ENCODE measurements at regions not wholly inside any gene's neighbourhood (a gene's known extent, or its start where the extent isn't known, plus 50 kb on each side); places are given as distances from the start of the nearest gene placed in this dataset.

GRCh38 chr10:130360826-130361311 is 224.7 kb downstream of the GLRX3 start:
- no peaks in the 10 kb centered on the region for H4K20me1 ChIP-seq (ENCODE audit: insufficient read depth)
- no peaks in the 10 kb centered on the region for H3K36me3 ChIP-seq (ENCODE audit: insufficient read depth)
- no peak overlapping the region for H3K27ac ChIP-seq
- no peak overlapping the region for H3K4me3 ChIP-seq (IDR thresholded peaks at IDR 0.05; ENCODE audit: insufficient read depth, low read depth, low read length)
- no peak overlapping the region for H3K4me2 ChIP-seq
- TF ChIP-seq CTCF (conservative IDR thresholded peaks at IDR 0.05; ENCODE audit: low read depth, low read length): no peak
- H3K4me1 ChIP-seq (ENCODE audit: low read depth, poor library complexity, severe bottlenecking): no peaks in the 10 kb centered on the region
- H3K9ac ChIP-seq: no peak overlapping the region
- H3K79me2 ChIP-seq (ENCODE audit: insufficient read depth, low read depth): no peaks in the 10 kb centered on the region
- no peak overlapping the region for H2AFZ ChIP-seq (ENCODE audit: low read depth)
- no peaks in the 10 kb centered on the region for H3K27me3 ChIP-seq (ENCODE audit: insufficient read depth, low read depth)

GRCh38 chr10:130361351-130362105 is 225.3 kb downstream of the GLRX3 start:
- Histone ChIP-seq H3K4me1 (ENCODE audit: low read depth, poor library complexity, severe bottlenecking) (no peaks in the 10 kb centered on the region), H3K4me2 (no peak overlapping the region), H3K79me2 (ENCODE audit: insufficient read depth, low read depth) (no peaks in the 10 kb centered on the region), H3K36me3 (ENCODE audit: insufficient read depth) (no peaks in the 10 kb centered on the region), H3K9ac (no peak overlapping the region), H2AFZ (ENCODE audit: low read depth) (no peak overlapping the region), H3K27ac (no peak overlapping the region), H3K27me3 (ENCODE audit: insufficient read depth, low read depth) (no peaks in the 10 kb centered on the region), H3K4me3 (IDR thresholded peaks at IDR 0.05; ENCODE audit: insufficient read depth, low read depth, low read length) (no peak overlapping the region), H4K20me1 (ENCODE audit: insufficient read depth) (no peaks in the 10 kb centered on the region)
- no peak for TF ChIP-seq CTCF (conservative IDR thresholded peaks at IDR 0.05; ENCODE audit: low read depth, low read length)

- no peaks in the 10 kb centered on the region for H3K79me2 ChIP-seq (ENCODE audit: insufficient read depth, low read depth)
- no peaks in the 10 kb centered on the region for H3K36me3 ChIP-seq (ENCODE audit: insufficient read depth)
- H3K27ac ChIP-seq: no peak overlapping the region
- no peaks in the 10 kb centered on the region for H4K20me1 ChIP-seq (ENCODE audit: insufficient read depth)
- no peak overlapping the region for H3K4me3 ChIP-seq (IDR thresholded peaks at IDR 0.05; ENCODE audit: insufficient read depth, low read depth, low read length)
- no peak for TF ChIP-seq CTCF (conservative IDR thresholded peaks at IDR 0.05; ENCODE audit: low read depth, low read length)
- H3K27me3 ChIP-seq (ENCODE audit: insufficient read depth, low read depth): no peaks in the 10 kb centered on the region
- no peak overlapping the region for H3K9ac ChIP-seq
- no peak overlapping the region for H2AFZ ChIP-seq (ENCODE audit: low read depth)
- no peaks in the 10 kb centered on the region for H3K4me1 ChIP-seq (ENCODE audit: low read depth, poor library complexity, severe bottlenecking)
- no peak overlapping the region for H3K4me2 ChIP-seq
Observed at GRCh38 chr10:130362308-130362761, 226.1 kb downstream of the GLRX3 start.

GRCh38 chr10:130363051-130363450 is 226.9 kb downstream of the GLRX3 start:
- Histone ChIP-seq H3K4me2 (no peak overlapping the region), H4K20me1 (ENCODE audit: insufficient read depth) (no peaks in the 10 kb centered on the region), H3K9ac (no peak overlapping the region), H2AFZ (ENCODE audit: low read depth) (no peak overlapping the region), H3K4me1 (ENCODE audit: low read depth, poor library complexity, severe bottlenecking) (no peaks in the 10 kb centered on the region), H3K4me3 (IDR thresholded peaks at IDR 0.05; ENCODE audit: insufficient read depth, low read depth, low read length) (no peak overlapping the region), H3K36me3 (ENCODE audit: insufficient read depth) (no peaks in the 10 kb centered on the region), H3K27ac (no peak overlapping the region), H3K27me3 (ENCODE audit: insufficient read depth, low read depth) (no peaks in the 10 kb centered on the region), H3K79me2 (ENCODE audit: insufficient read depth, low read depth) (no peaks in the 10 kb centered on the region)
- TF ChIP-seq CTCF (conservative IDR thresholded peaks at IDR 0.05; ENCODE audit: low read depth, low read length): no peak

All from KMS-11 (cell line).